ENCODE measurements at regions not wholly inside any gene's neighbourhood (a gene's known extent, or its start where the extent isn't known, plus 50 kb on each side); places are given as distances from the start of the nearest gene placed in this dataset.

GRCh38 chr10:22850541-22850940, 77.3 kb upstream of the ARMC3 start:
- Histone ChIP-seq H3K4me2 (ENCODE audit: control insufficient read depth, insufficient read depth) (no peak overlapping the region), H3K9me3 (replicated peaks; ENCODE audit: control insufficient read depth, insufficient read depth, low read length) (no peaks in the 10 kb centered on the region), H2AFZ (ENCODE audit: control insufficient read depth, low read depth, low read length) (no peak overlapping the region), H3K36me3 (ENCODE audit: control insufficient read depth in 2 of 2, insufficient read depth in 2 of 2, low read length in 1 of 2) (no peaks in the 10 kb centered on the region), H3K27me3 (replicated peaks in 1 of 2; ENCODE audit: control insufficient read depth in 2 of 2, insufficient read depth in 2 of 2, low read length in 1 of 2) (no peaks in the 10 kb centered on the region), H3K9ac (ENCODE audit: control insufficient read depth, insufficient read depth, low read length) (no peak overlapping the region), H3K4me3 (no peak overlapping the region), H3K27ac (ENCODE audit: control insufficient read depth, insufficient read depth) (no peak overlapping the region), H4K20me1 (ENCODE audit: control insufficient read depth, insufficient read depth) (no peaks in the 10 kb centered on the region), H3K79me2 (ENCODE audit: control insufficient read depth, insufficient read depth, low read length) (no peaks in the 10 kb centered on the region), H3K4me1 (ENCODE audit: control insufficient read depth, insufficient read depth, low read length) (no peaks in the 10 kb centered on the region)
- intact Hi-C loops (cut with micrococcal nuclease; ENCODE audit: unreplicated experiment): no loop called here
- in situ Hi-C loops (cut with MboI): no loop called here
- ATAC-seq (no peak), FAIRE-seq (no peak), DNase-seq (ENCODE audit: low read depth, low spot score) (no peak)
- ChIA-PET CTCF (no interaction called here), SMC1A (ENCODE audit: uncharacterized antibody, unreplicated experiment) (no interaction called here), RAD21 (ENCODE audit: unreplicated experiment) (interaction anchor here (0.6 kb wide), 1 partner anchor 27 kb away, joined by 3 read pairs; no protein-coding TSS in a partner anchor), POLR2A (no interaction called here)
- 39% methylated on average over 3 of the region's 3 CpGs for WGBS (ENCODE audit: insufficient coverage, insufficient replicate concordance, low lambda C conversion rate, missing lambda C conversion rate)
- TF ChIP-seq ZNF384 (IDR thresholded peaks at IDR 0.05; ENCODE audit: borderline replicate concordance, low read depth, low read length): no peak
- TF ChIP-seq MEF2A (IDR thresholded peaks at IDR 0.05; ENCODE audit: insufficient read depth, low read depth, low read length): no peak
- TF ChIP-seq PAX8 (IDR thresholded peaks at IDR 0.05): no peak
- TF ChIP-seq BACH1 (IDR thresholded peaks at IDR 0.05; ENCODE audit: borderline replicate concordance): no peak
- no peak for TF ChIP-seq HDAC2 (IDR thresholded peaks at IDR 0.05)
- TF ChIP-seq, protein P1, sequence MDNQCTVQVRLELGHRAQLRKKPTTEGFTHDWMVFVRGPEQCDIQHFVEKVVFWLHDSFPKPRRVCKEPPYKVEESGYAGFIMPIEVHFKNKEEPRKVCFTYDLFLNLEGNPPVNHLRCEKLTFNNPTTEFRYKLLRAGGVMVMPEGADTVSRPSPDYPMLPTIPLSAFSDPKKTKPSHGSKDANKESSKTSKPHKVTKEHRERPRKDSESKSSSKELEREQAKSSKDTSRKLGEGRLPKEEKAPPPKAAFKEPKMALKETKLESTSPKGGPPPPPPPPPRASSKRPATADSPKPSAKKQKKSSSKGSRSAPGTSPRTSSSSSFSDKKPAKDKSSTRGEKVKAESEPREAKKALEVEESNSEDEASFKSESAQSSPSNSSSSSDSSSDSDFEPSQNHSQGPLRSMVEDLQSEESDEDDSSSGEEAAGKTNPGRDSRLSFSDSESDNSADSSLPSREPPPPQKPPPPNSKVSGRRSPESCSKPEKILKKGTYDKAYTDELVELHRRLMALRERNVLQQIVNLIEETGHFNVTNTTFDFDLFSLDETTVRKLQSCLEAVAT (IDR thresholded peaks at IDR 0.05): no peak
- TF ChIP-seq STAT3 (IDR thresholded peaks at IDR 0.05; ENCODE audit: low read depth, low read length): no peak
- no peak for TF ChIP-seq ZNF207 (IDR thresholded peaks at IDR 0.05; ENCODE audit: borderline replicate concordance)
- no peak for TF ChIP-seq SPI1 (IDR thresholded peaks at IDR 0.05; ENCODE audit: borderline replicate concordance, insufficient read depth, low read depth, low read length)
- no peak for TF ChIP-seq MYC (IDR thresholded peaks at IDR 0.05; ENCODE audit: insufficient read depth, insufficient read length, insufficient replicate concordance, low read length, severe bottlenecking)
- no peak for TF ChIP-seq ASH2L (IDR thresholded peaks at IDR 0.05; ENCODE audit: borderline replicate concordance, low read depth)
- no peak for TF ChIP-seq TBL1XR1 (IDR thresholded peaks at IDR 0.05; ENCODE audit: low read depth, low read length)
- TF ChIP-seq, protein P2, sequence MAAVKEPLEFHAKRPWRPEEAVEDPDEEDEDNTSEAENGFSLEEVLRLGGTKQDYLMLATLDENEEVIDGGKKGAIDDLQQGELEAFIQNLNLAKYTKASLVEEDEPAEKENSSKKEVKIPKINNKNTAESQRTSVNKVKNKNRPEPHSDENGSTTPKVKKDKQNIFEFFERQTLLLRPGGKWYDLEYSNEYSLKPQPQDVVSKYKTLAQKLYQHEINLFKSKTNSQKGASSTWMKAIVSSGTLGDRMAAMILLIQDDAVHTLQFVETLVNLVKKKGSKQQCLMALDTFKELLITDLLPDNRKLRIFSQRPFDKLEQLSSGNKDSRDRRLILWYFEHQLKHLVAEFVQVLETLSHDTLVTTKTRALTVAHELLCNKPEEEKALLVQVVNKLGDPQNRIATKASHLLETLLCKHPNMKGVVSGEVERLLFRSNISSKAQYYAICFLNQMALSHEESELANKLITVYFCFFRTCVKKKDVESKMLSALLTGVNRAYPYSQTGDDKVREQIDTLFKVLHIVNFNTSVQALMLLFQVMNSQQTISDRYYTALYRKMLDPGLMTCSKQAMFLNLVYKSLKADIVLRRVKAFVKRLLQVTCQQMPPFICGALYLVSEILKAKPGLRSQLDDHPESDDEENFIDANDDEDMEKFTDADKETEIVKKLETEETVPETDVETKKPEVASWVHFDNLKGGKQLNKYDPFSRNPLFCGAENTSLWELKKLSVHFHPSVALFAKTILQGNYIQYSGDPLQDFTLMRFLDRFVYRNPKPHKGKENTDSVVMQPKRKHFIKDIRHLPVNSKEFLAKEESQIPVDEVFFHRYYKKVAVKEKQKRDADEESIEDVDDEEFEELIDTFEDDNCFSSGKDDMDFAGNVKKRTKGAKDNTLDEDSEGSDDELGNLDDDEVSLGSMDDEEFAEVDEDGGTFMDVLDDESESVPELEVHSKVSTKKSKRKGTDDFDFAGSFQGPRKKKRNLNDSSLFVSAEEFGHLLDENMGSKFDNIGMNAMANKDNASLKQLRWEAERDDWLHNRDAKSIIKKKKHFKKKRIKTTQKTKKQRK (IDR thresholded peaks at IDR 0.05; ENCODE audit: low read depth, low read length): no peak
- TF ChIP-seq STAT1 (conservative IDR thresholded peaks at IDR 0.05): no peak
- no peak for TF ChIP-seq ATF2 (IDR thresholded peaks at IDR 0.05; ENCODE audit: low read length)
- no peak for TF ChIP-seq ZBED1 (IDR thresholded peaks at IDR 0.05; ENCODE audit: borderline replicate concordance)
- no TSS peak for BruUV-seq (replicated peaks)
